ENCODE measurements at regions not wholly inside any gene's neighbourhood (a gene's known extent, or its start where the extent isn't known, plus 50 kb on each side); places are given as distances from the start of the nearest gene placed in this dataset.

DNA sequence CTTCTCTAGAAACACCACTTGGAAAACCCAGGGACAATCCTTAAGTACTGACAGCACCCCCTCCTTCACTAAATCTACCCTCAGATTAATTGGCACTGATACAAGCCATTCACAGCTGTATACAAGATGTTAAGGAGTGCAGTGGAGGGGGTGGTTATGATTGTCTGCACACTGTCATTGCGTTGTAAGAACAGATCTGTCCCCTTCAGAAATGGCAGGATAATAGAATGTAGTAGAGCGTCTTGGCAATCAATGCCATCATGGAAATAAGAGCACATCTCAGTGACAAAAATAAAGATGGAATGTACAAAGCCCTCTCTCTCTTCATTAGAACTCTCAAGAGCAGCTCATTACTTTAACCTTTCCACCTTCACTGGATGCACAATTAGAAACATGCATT, 324.9 kb upstream of the TBX18 start:
- Histone ChIP-seq H2BK5ac (ENCODE audit: insufficient read length, low read length) (no peak overlapping the region), H4K5ac (ENCODE audit: insufficient read length, low read depth, low read length) (no peak overlapping the region), H3K4me1 (ENCODE audit: insufficient read depth, low read length) (no peaks in the 10 kb centered on the region), H3K4me2 (ENCODE audit: insufficient read depth, insufficient read length, low read length) (no peak overlapping the region), H4K8ac (replicated peaks; ENCODE audit: insufficient read length, low read depth, low read length) (no peak overlapping the region), H2AFZ (ENCODE audit: low read length) (no peak overlapping the region), H3K23me2 (ENCODE audit: insufficient read length, low read depth, low read length, poor library complexity, severe bottlenecking) (no peaks in the 10 kb centered on the region), H3K9me3 (ENCODE audit: control insufficient read depth, low read depth, low read length) (no peaks in the 10 kb centered on the region), H3K79me1 (ENCODE audit: insufficient read depth, low read depth, low read length, poor library complexity, severe bottlenecking) (no peaks in the 10 kb centered on the region), H3T11ph (ENCODE audit: low read length) (no peak overlapping the region), H3K27ac (ENCODE audit: insufficient read length, low read depth, low read length) (no peak overlapping the region), H3K79me2 (ENCODE audit: insufficient read depth, low read length) (no peaks in the 10 kb centered on the region), H3K4ac (ENCODE audit: low read depth, low read length) (no peak overlapping the region), H4K91ac (ENCODE audit: insufficient read length, low read depth, low read length) (no peak overlapping the region), H2BK12ac (ENCODE audit: insufficient read length, low read depth, low read length) (no peak overlapping the region), H3K14ac (ENCODE audit: insufficient read depth, low read length) (no peak overlapping the region), H3K56ac (ENCODE audit: insufficient read length, low read depth, low read length) (no peak overlapping the region), H3K27me3 (ENCODE audit: insufficient read depth, low read length) (no peaks in the 10 kb centered on the region), H3K18ac (ENCODE audit: insufficient read length, low read depth, low read length) (no peak overlapping the region), H2BK120ac (ENCODE audit: low read depth, low read length, poor library complexity, severe bottlenecking) (no peak overlapping the region), H3K23ac (ENCODE audit: insufficient read length, low read depth, low read length) (no peak overlapping the region), H4K20me1 (ENCODE audit: control insufficient read depth, insufficient read depth, insufficient read length) (no peaks in the 10 kb centered on the region), H3K9ac (ENCODE audit: extremely low read depth, insufficient read length, low read length) (no peak overlapping the region), H2BK20ac (ENCODE audit: low read depth, low read length, poor library complexity, severe bottlenecking) (no peak overlapping the region), H2AK5ac (ENCODE audit: insufficient read length, low read length) (no peak overlapping the region), H2BK15ac (ENCODE audit: low read depth, low read length) (no peak overlapping the region)
- TF ChIP-seq, protein P1, sequence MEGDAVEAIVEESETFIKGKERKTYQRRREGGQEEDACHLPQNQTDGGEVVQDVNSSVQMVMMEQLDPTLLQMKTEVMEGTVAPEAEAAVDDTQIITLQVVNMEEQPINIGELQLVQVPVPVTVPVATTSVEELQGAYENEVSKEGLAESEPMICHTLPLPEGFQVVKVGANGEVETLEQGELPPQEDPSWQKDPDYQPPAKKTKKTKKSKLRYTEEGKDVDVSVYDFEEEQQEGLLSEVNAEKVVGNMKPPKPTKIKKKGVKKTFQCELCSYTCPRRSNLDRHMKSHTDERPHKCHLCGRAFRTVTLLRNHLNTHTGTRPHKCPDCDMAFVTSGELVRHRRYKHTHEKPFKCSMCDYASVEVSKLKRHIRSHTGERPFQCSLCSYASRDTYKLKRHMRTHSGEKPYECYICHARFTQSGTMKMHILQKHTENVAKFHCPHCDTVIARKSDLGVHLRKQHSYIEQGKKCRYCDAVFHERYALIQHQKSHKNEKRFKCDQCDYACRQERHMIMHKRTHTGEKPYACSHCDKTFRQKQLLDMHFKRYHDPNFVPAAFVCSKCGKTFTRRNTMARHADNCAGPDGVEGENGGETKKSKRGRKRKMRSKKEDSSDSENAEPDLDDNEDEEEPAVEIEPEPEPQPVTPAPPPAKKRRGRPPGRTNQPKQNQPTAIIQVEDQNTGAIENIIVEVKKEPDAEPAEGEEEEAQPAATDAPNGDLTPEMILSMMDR (conservative IDR thresholded peaks at IDR 0.05), result no peak
- no peak for DNase-seq
- no peaks in the 10 kb centered on the region for H3K27me3 Mint-ChIP-seq (ENCODE audit: low read depth)
- H3K9me3 Mint-ChIP-seq, result no peaks in the 10 kb centered on the region; a peak in 1 of 5 replicates
- H3K27ac Mint-ChIP-seq, result no peak overlapping the region
- no peaks in the 10 kb centered on the region; a peak in 1 of 7 replicates for H3K36me3 Mint-ChIP-seq (ENCODE audit: insufficient read depth in 1 of 3, low read depth in 3 of 3)
- H3K4me1 Mint-ChIP-seq, result no peaks in the 10 kb centered on the region
- no CpG with 5 or more reads among the region's 2 CpGs for WGBS (ENCODE audit: extremely low coverage, insufficient read length, low lambda C conversion rate)
- H3K4me3 Mint-ChIP-seq, result no peak overlapping the region

Measured in H9 (cell line).